ENCODE measurements at regions not wholly inside any gene's neighbourhood (a gene's known extent, or its start where the extent isn't known, plus 50 kb on each side); places are given as distances from the start of the nearest gene placed in this dataset.

DNA sequence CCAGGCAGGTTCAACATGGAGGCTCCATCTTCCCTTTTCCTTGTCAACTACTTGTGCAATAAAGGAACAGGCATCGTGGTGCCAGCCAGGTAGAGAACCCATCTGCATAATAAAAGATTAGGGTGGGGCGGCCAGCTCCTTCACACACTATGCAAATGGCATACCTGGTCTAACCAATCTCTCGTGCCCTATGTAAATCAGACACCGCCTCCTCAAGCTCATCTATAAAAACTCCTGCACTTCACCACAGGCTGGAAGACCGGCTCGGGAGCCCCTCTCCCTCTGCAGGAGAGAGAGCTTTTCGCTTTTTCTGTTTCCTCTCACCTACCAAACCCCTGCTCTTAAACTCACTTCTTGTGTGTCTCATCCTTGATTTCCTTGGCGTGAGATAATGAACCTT, 244.3 kb upstream of the PUM3 start:
- Mint-ChIP-seq H3K9me3 (no peaks in the 10 kb centered on the region), H3K27me3 (no peaks in the 10 kb centered on the region), H3K4me1 (no peaks in the 10 kb centered on the region), H3K4me3 (no peak overlapping the region), H3K27ac (no peak overlapping the region), H3K36me3 (no peaks in the 10 kb centered on the region)
- no peak for ATAC-seq (replicated peaks)
- no peak for DNase-seq

DNA sequence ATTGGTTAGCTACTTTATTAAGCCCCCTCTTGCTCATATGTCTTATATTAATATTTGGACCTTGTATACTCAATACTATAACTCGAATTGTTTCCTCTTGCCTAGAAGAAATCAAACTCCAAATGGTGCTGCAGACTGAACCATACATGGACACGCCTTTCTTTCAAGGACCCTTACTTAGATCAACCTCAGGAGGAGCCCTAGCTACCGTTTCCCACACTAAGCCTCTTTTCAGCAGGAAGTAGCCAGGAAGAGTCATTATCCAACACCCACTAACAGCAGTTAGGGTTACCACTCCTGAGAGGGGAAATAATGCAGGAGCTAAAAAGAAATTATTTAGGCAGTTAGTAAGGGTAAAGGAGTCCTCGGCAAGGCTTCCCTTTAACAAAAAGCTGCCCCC, 243.8 kb upstream of the PUM3 start:
- H3K4me1 Mint-ChIP-seq = no peaks in the 10 kb centered on the region
- no peaks in the 10 kb centered on the region for H3K27me3 Mint-ChIP-seq
- H3K9me3 Mint-ChIP-seq = no peaks in the 10 kb centered on the region
- DNase-seq (no peak), ATAC-seq (replicated peaks) (no peak)
- H3K4me3 Mint-ChIP-seq = no peak overlapping the region
- no peak overlapping the region for H3K27ac Mint-ChIP-seq
- H3K36me3 Mint-ChIP-seq = no peaks in the 10 kb centered on the region

DNA sequence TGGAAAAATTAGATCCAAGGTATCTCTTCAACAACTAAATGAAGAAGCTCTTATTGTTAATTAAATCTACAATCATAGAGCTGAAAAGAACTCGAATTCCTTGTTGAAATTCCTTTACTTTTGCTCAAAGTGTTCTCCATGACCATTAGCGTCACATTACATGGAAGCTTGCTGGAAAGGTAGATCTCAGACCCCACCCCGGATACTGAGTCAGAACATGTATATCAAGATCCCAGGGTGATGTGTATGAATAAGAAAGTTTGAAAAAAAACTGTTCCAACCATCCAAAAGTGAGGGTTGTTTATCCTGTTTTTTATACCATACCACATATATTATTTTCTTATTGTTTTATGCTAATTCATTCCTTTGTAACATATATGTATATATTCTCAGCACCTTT, 237.1 kb upstream of the PUM3 start:
- Mint-ChIP-seq H3K9me3 (no peaks in the 10 kb centered on the region), H3K36me3 (no peaks in the 10 kb centered on the region), H3K27ac (no peak overlapping the region), H3K27me3 (no peaks in the 10 kb centered on the region), H3K4me1 (no peaks in the 10 kb centered on the region), H3K4me3 (no peak overlapping the region)
- DNase-seq (no peak), ATAC-seq (replicated peaks) (no peak)

DNA sequence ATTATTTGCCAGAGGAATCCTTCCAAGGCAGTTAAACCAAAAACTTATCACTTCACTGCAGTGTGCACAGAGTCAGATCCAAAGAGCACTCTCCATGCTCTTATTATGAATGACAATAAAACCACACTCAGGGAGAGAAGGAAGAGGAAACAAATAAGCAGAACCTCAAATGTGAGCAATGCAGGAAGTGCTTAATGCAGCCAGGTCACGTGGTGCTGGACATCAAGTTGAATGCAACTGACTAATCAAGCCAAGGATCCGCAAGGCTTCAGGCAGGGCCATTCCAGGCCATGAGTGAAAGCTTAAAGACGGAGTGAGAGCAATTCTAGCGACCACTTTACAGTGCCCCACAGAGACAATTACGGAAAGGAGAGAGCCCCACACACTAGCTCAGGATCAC, 230.4 kb upstream of the PUM3 start:
- no peaks in the 10 kb centered on the region for H3K36me3 Mint-ChIP-seq
- DNase-seq = no peak
- ATAC-seq (replicated peaks) = no peak
- H3K27me3 Mint-ChIP-seq = peaks cover 0 to 4% of the 10 kb centered on the region in 2 donors
- H3K27ac Mint-ChIP-seq = no peak overlapping the region
- no peaks in the 10 kb centered on the region for H3K4me1 Mint-ChIP-seq
- no peak overlapping the region for H3K4me3 Mint-ChIP-seq
- peaks cover 4% of the 10 kb centered on the region in 2 donors for H3K9me3 Mint-ChIP-seq

DNA sequence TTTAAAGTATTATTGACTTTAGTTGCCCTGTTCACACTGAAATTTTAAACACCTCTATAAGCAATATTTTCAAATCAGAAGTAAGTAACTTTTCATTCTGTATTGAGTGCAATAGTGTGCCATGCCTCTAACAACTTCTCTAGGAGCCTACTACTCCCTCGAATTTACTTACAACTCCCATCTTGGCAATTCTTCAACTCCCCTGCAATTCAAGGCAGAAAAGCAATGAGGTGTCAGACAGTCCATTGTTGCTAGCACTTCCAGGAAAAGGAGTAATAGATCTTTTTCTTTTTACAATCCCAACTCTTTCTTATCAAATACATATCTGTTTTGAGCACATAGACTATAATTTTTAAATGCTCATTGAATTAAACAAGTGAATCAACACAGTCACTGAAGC, 222.7 kb upstream of the PUM3 start:
- Mint-ChIP-seq H3K27ac (no peak overlapping the region), H3K27me3 (peaks cover 0 to 4% of the 10 kb centered on the region in 2 donors), H3K9me3 (peaks cover 3 to 4% of the 10 kb centered on the region in 2 donors), H3K36me3 (no peaks in the 10 kb centered on the region), H3K4me1 (no peaks in the 10 kb centered on the region), H3K4me3 (no peak overlapping the region)
- no peak for DNase-seq
- no peak for ATAC-seq (replicated peaks)

DNA sequence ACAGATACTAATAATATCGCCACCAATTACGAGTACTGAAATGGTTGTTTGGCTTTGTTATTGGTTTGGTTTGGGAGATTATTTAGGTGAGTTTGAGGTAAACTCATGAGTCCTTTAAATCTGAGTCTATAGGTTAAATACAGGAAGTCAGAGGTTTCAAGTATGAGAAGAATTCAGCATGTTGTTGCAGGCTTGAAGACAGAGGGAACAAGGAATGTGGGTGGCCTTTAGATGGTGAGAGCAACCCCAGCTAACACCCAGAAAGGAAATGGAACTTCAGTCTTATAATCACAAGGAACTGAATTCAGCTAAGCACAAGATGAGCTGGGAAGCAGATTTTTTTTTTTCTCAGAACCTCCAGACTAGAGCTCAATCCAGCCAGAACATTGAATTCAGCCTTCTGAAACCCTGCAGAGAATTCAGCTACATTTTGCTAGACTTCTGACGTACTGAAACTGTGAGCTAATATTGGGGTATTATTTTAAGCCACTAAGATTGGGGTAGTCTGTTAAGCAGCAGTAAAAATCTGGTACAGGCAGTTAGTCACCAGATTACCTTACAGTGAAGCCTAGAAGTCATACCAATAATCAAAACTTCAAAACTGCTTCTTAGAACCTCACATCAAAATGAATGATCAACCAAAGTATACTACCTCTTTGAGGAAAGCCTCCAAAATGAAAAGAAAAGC, 216.0 kb upstream of the PUM3 start:
- DNase-seq = no peak
- Mint-ChIP-seq H3K9me3 (no peaks in the 10 kb centered on the region), H3K36me3 (no peaks in the 10 kb centered on the region), H3K27ac (no peak overlapping the region), H3K4me3 (no peak overlapping the region), H3K4me1 (no peaks in the 10 kb centered on the region), H3K27me3 (no peaks in the 10 kb centered on the region)
- no peak for ATAC-seq (replicated peaks)

DNA sequence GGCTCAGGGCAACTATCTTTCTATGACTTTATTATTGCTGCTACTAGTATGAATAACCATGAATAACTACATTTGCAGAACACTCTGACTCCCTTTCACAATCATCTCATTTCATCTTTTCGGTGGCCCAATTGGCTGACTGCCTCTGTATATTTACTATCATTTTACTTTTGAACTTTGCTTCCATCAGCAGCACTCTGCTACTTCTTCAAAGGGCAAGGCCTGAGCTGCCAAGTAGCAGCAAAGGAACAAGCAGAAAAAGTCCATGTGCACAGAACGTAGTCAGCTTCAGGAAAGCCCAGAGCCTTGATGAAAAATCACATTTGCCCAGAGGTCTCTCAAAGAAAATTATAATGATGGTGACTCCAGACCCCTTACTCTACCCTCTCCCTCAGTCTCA, 214.5 kb upstream of the PUM3 start:
- no peak for DNase-seq
- no peak overlapping the region for H3K4me3 Mint-ChIP-seq
- H3K4me1 Mint-ChIP-seq = no peaks in the 10 kb centered on the region
- H3K36me3 Mint-ChIP-seq = no peaks in the 10 kb centered on the region
- ATAC-seq (replicated peaks) = no peak
- H3K27me3 Mint-ChIP-seq = no peaks in the 10 kb centered on the region
- no peaks in the 10 kb centered on the region for H3K9me3 Mint-ChIP-seq
- H3K27ac Mint-ChIP-seq = no peak overlapping the region

DNA sequence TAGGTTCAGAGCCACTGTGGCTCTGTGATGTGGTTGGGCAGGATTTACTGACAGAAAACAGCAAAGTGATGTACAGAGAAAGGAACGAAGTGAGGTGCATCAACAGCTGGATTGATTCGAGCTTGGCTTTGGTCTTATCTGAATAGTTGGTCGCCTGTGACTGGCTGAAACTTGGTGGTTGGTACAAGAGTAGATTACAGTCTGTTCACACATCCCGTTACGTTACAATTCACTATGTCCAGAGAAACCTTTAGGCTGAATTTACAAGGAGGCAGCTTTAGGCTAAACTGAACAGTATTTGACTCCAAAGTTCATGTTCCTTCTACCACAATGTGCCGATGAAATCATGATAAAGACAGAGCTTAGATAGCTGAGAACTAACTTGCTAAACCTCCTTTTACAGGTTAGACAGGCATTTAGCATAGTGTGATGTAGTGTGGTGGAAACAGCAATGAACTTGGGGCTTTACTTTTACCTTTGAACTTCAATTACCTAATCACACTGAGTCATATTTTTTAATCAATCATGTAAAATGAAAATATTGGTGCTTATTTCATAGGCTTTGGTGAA, 210.2 kb upstream of the PUM3 start:
- no peaks in the 10 kb centered on the region for H3K4me1 Mint-ChIP-seq
- H3K36me3 Mint-ChIP-seq = no peaks in the 10 kb centered on the region
- ATAC-seq (replicated peaks) (no peak), DNase-seq (no peak)
- no peak overlapping the region for H3K4me3 Mint-ChIP-seq
- H3K27ac Mint-ChIP-seq = no peak overlapping the region
- H3K9me3 Mint-ChIP-seq = no peaks in the 10 kb centered on the region
- no peaks in the 10 kb centered on the region for H3K27me3 Mint-ChIP-seq

DNA sequence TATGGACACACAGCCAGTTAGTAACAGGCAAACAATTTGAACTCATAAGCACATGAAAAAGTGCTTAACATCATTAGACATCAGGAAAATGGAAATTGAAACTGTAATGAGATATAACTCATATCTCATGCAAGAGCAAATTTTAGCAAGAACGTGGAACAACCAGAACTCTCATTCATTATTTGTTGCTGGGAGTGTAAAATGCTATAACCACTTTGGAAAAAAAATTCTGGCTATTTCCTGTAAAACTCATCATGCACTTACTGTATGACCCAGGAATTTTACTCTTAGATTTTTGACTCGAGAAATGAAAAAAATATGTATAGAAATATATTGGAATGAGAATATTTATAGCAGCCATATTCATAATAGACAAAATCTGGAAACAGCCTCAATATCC, 205.7 kb upstream of the PUM3 start:
- Mint-ChIP-seq H3K27me3 (no peaks in the 10 kb centered on the region), H3K4me1 (no peaks in the 10 kb centered on the region), H3K36me3 (no peaks in the 10 kb centered on the region), H3K27ac (no peak overlapping the region), H3K4me3 (no peak overlapping the region), H3K9me3 (no peaks in the 10 kb centered on the region)
- DNase-seq (no peak), ATAC-seq (replicated peaks) (no peak)

DNA sequence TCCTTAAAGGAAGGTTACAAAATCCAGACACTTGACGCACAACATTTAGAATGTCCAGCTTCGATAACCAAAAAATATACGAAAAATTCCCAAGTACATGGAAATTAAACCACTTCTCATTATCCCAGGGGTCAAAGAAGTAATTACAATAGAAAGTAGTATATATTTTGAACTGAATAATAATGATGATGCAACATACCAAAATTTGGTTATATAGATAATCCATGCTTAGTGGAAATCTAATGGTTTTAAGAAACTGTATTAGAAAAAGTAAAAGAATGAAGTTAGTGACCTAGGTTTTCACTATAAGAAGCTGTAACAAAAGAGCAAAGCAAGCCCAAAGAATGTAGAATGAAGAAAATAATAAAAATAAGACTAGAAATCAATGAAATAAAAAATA, 204.0 kb upstream of the PUM3 start:
- ATAC-seq (replicated peaks) (no peak), DNase-seq (no peak)
- no peaks in the 10 kb centered on the region for H3K27me3 Mint-ChIP-seq
- H3K9me3 Mint-ChIP-seq = no peaks in the 10 kb centered on the region
- no peak overlapping the region for H3K4me3 Mint-ChIP-seq
- H3K27ac Mint-ChIP-seq = no peak overlapping the region
- no peaks in the 10 kb centered on the region for H3K36me3 Mint-ChIP-seq
- H3K4me1 Mint-ChIP-seq = no peaks in the 10 kb centered on the region

DNA sequence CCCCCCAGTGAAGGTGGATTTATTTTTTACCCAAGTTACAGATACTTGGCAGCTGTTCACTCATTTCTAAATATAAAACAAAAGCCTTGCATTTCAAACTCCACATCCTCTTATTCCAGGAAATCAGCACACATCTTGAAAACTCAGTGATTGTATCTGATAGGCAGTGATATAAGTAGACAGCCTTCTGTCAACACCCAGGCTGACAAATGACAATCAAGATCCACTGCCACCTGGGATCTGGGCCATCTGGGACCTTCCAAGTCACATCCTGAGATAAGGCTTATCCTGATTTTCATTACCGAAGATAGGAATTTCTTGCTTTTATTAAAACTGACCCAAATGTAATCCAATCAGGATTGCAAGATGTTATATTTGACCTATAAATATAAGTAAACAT, 201.3 kb upstream of the PUM3 start:
- ATAC-seq (replicated peaks) (no peak), DNase-seq (no peak)
- Mint-ChIP-seq H3K9me3 (no peaks in the 10 kb centered on the region), H3K27ac (no peak overlapping the region), H3K27me3 (no peaks in the 10 kb centered on the region), H3K4me1 (no peaks in the 10 kb centered on the region), H3K36me3 (no peaks in the 10 kb centered on the region), H3K4me3 (no peak overlapping the region)

DNA sequence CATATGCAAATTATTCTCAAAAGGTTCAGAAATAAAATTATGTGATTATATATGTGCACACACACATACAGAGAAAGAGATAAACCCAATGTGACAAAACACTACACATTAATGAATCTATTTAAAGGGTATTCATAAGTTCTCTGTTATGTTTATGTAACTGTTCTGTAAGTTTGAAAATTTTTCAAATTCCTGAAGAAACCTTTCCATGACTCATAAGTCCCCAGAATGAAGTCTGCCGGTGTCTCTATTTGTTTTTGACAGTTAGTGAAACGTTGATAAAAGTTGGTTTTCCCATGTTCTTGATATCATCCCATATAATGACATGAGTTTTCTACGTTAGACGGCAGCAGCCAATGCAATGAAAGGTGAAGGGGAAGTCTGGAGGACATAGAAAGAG, 199.5 kb upstream of the PUM3 start:
- no peak overlapping the region for H3K4me3 Mint-ChIP-seq
- no peak overlapping the region for H3K27ac Mint-ChIP-seq
- H3K27me3 Mint-ChIP-seq = no peaks in the 10 kb centered on the region
- H3K36me3 Mint-ChIP-seq = no peaks in the 10 kb centered on the region
- no peak for DNase-seq
- H3K9me3 Mint-ChIP-seq = no peaks in the 10 kb centered on the region
- ATAC-seq (replicated peaks) = no peak
- H3K4me1 Mint-ChIP-seq = no peaks in the 10 kb centered on the region

DNA sequence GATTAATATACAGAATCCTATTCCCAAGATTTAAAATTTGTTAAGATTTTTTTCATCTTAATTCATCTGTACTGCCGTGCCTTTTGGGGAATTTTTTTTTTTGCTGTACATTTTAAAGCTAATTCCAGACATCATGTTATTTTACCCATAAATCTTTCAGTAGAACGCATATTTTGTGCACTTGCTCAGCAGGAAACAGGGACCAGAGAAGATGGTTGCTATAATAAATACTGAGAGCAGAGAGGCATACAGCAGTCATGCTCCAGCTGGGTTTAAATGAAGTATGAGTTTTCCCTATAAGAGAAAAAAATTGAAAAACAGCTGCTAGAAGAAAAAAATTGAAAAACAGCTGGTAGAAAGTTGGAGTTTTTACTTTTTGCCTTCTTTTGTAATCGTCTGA, 196.9 kb upstream of the PUM3 start:
- ATAC-seq (replicated peaks) (no peak), DNase-seq (no peak)
- H3K36me3 Mint-ChIP-seq = no peaks in the 10 kb centered on the region
- no peaks in the 10 kb centered on the region for H3K27me3 Mint-ChIP-seq
- no peak overlapping the region for H3K27ac Mint-ChIP-seq
- H3K4me1 Mint-ChIP-seq = no peaks in the 10 kb centered on the region
- H3K4me3 Mint-ChIP-seq = no peak overlapping the region
- no peaks in the 10 kb centered on the region for H3K9me3 Mint-ChIP-seq

DNA sequence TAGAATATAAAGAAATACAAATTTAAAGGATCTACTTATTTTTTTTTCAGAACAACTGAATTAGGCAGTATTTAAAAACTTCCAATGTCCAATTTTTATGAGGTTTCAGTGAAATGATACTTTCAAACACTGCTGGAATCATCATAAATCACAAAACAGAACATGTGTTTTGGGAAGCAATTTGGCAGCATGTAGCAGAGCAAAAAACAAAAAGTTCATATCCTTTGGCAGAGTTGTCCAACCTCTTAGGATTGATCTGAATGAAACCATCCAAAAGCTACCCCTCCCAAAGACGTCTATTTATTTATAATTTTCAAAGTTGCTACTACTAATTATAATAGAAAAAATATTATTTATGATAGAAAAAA, 192.4 kb upstream of the PUM3 start:
- ATAC-seq (replicated peaks) (no peak), DNase-seq (no peak)
- H3K36me3 Mint-ChIP-seq = no peaks in the 10 kb centered on the region
- no peaks in the 10 kb centered on the region for H3K27me3 Mint-ChIP-seq
- no peaks in the 10 kb centered on the region for H3K4me1 Mint-ChIP-seq
- no peak overlapping the region for H3K27ac Mint-ChIP-seq
- H3K4me3 Mint-ChIP-seq = no peak overlapping the region
- H3K9me3 Mint-ChIP-seq = no peaks in the 10 kb centered on the region

DNA sequence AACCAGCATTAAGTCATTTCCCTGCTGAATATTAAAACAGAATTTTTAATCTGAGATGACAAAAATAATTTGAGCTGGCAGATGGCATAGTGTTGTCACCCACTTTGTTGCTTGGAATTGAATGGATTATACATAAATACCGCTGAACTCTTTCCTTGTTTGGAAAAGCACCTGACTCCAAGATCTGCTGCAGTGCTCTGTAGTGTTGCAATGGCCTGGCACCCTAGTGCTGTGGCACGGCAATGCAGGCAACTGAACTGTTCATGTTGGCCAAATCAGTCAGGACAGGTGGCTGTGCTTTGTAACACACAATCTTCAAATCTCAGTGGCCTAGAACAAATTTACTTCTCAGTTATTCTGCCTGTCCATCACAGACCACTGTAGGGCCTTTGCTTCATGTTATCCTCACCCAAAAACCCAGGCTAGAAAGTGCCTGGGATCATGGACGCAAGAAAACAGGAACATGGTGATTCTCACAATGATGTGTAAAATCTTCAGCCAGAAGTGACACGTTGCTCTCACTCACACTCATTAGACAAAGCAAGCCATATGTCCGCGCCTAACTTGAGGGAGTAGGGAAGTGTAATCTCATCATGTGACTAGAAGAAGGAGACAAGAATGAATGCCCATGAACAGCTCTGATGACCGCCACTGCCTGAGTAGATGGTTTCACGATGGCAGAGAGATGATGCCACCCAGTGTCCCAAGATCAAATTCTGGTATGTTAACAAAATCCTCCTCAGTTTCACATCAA, 191.9 kb upstream of the PUM3 start:
- no peaks in the 10 kb centered on the region for H3K27me3 Mint-ChIP-seq
- no peaks in the 10 kb centered on the region for H3K4me1 Mint-ChIP-seq
- DNase-seq (no peak), ATAC-seq (replicated peaks) (no peak)
- H3K4me3 Mint-ChIP-seq = no peak overlapping the region
- no peak overlapping the region for H3K27ac Mint-ChIP-seq
- H3K36me3 Mint-ChIP-seq = no peaks in the 10 kb centered on the region
- H3K9me3 Mint-ChIP-seq = no peaks in the 10 kb centered on the region
